ENCODE measurements at regions not wholly inside any gene's neighbourhood (a gene's known extent, or its start where the extent isn't known, plus 50 kb on each side); places are given as distances from the start of the nearest gene placed in this dataset.
A peak's percentile ranks its signal among the peaks of the same experiment; 100 is the strongest.

DNA sequence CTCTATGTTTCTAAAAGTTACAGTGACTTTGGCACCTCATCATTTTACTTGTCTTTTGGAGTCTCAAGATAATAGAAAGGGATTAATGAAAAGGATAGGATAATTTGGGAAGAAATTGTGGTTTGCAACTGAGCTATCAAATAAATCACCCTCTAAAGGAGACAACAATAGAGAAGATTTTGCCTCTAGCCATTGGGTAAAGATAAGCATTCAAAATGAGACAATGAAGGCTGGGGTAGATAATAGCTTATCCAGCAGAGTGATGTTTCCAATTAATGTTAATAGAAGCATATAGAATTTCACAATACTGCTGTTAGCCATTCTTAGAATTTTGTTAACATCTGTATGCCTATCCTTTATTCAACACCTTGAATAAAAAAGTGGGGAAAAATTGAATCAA, 1177.6 kb downstream of the ADGRL3 start:
- DNase-seq (ENCODE audit: low spot score): no peak

- DNase-seq (ENCODE audit: low spot score): no peak
Measured at GRCh38 chr4:62377245-62377644, 1177.1 kb downstream of the ADGRL3 start.

DNA sequence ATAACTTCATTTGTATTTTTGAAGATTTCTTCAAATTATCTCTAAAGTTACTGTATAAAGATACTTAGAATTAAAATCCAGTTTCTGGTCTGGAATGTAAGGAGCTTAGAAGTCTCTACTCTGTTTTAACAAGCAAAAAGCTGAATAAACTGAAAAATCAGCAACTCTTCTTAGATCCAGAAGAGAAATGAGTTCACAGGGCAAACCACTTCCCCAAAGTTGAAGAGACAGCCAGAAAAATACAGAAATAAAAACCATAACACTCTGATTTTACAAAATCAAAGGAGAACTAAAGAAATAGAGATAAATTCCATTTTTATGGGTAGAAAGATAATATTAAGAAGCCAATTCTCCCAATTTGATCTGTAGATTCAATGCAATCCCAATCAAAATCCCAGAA, 1166.8 kb downstream of the ADGRL3 start:
- DNase-seq (ENCODE audit: low spot score): no peak

GRCh38 chr4:62360156-62360545, 1160.0 kb downstream of the ADGRL3 start:
- no peak for DNase-seq (ENCODE audit: low spot score)

- no peak for DNase-seq (ENCODE audit: low spot score)
Measured at GRCh38 chr4:62359441-62360155, 1159.5 kb downstream of the ADGRL3 start.

- no peak for DNase-seq (ENCODE audit: low spot score)
Measured at GRCh38 chr4:62344915-62345314, 1144.8 kb downstream of the ADGRL3 start.

- no peak for DNase-seq (ENCODE audit: low spot score)
Measured at GRCh38 chr4:62344474-62344873, 1144.3 kb downstream of the ADGRL3 start.

GRCh38 chr4:62342346-62342745, 1142.2 kb downstream of the ADGRL3 start:
- no peak for DNase-seq (ENCODE audit: low spot score)

DNA sequence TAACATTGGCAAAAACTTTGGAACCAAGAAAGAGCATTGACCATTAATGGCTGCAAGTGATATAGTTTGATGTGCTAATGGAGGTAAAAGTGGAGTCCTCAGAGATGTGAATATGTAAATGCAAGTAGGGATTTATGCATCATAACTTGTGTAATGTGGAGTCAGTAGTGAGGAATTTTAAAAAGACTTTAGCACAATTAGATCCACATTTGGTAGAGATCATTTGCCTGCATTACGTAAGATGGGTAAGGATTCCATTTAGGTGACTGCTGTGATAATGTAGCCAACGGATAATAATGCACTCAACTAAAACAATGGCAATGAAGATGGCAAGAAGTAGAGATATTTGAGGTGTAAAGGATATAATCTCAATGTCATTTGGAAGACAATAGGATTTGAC, 1128.4 kb downstream of the ADGRL3 start:
- no peak for DNase-seq (ENCODE audit: low spot score)

- DNase-seq (ENCODE audit: low spot score): no peak
Measured at GRCh38 chr4:62327612-62328297, 1127.6 kb downstream of the ADGRL3 start.

GRCh38 chr4:62324215-62324614, 1124.1 kb downstream of the ADGRL3 start:
- DNase-seq (ENCODE audit: low spot score): no peak

DNA sequence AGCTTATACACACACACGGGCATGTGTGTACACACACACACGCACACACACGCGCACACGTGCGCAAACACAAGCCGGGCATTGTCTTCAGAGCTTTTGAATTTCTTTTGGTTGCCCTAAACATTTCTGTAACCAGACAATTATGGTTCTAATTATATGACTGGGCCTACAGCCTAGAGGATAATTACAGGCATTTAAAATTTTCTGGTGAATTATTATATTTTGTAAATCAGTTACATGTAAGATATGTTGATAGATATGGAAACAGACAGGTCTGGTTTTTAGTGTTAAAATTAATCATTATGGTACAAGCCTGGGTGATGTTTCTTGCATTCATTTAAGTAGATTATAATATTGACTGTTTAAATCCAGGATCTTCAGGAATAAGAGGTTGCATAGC, 1120.5 kb downstream of the ADGRL3 start:
- DNase-seq (ENCODE audit: low spot score): peak; percentile 15

- DNase-seq (ENCODE audit: low spot score): no peak
Measured at GRCh38 chr4:62302710-62303109, 1102.6 kb downstream of the ADGRL3 start.

GRCh38 chr4:62301500-62301899, 1101.4 kb downstream of the ADGRL3 start:
- no peak for DNase-seq (ENCODE audit: low spot score)

DNA sequence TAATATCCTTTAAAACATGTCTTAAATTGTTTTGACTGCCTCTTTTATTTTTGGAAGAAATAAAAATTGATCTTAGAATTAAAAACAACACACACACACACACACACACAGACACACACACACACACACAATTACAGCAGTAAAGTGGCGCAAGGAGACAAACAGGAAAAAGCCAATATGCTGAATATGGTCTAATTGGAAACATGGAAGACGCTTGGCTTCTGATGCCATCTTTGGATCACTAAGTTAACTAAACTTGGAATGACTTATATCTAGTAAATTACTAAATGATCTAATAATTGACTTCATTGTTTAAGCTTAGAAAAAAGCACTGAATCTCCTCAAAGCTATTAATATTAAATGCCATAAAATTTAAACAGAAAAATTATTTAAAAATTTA, 1093.4 kb downstream of the ADGRL3 start:
- DNase-seq (ENCODE audit: low spot score): no peak

DNA sequence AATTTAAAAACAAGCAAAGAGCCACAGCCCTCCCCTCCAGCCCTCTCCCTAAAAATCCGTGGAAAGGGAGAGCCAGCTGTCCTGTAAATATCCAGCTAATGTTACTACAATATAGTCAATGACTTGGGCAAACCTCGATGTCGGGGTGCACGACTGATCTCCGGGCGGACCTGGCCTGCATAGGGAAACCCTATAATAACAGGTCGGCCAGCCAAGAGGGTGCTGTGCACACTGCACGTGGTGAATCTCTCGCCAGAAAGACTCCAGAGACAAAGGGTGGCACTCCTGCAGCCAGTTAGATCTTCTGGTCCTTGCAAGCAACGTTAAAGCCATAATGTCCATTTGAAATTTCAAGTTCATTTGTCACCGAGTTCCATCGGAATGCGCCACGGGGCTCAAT, 1092.8 kb downstream of the ADGRL3 start:
- no peak for DNase-seq (ENCODE audit: low spot score)

GRCh38 chr4:62288808-62289541, 1088.8 kb downstream of the ADGRL3 start:
- peak; percentile 76 for DNase-seq (ENCODE audit: low spot score)

GRCh38 chr4:62285026-62285425, 1084.9 kb downstream of the ADGRL3 start:
- DNase-seq (ENCODE audit: low spot score): no peak

DNA sequence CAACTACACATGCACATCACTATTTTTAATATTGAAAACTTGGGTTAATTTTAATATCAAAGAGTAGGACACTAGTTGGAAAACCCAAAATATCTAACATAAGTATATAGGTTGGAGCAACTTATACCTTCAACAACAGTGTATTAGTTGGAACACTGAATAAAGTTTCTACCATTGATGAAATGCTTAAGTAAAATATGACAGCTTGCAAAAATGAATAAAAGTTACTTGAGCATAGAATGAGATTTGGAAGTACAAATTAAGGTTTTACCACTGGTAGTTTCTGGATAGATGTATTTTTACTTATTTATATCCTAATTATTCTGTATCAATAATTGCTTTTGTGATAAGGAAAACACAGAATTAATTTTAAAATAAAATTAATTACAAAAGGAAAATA, 1079.6 kb downstream of the ADGRL3 start:
- no peak for DNase-seq (ENCODE audit: low spot score)

GRCh38 chr4:62275470-62275869, 1075.3 kb downstream of the ADGRL3 start:
- DNase-seq (ENCODE audit: low spot score): no peak

DNA sequence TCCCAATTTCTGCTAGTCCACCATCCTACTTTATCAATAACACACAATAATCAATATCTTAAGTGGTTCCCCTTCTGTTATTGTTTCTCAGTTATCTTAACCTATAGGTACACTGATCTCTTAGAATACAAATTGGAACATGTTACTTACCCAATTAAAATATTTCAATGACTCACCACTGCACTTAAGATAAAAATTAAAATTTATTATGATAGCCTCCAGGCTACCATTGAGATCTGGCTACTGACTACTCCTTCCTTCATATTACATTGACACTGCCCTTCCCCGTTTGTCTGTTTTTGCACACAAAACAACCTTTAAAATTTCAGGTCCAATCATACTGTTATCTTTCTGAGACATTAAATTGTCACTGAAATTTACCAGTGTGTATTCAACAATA, 1074.7 kb downstream of the ADGRL3 start:
- no peak for DNase-seq (ENCODE audit: low spot score)

- DNase-seq (ENCODE audit: low spot score): no peak
Measured at GRCh38 chr4:62271107-62271506, 1071.0 kb downstream of the ADGRL3 start.

DNA sequence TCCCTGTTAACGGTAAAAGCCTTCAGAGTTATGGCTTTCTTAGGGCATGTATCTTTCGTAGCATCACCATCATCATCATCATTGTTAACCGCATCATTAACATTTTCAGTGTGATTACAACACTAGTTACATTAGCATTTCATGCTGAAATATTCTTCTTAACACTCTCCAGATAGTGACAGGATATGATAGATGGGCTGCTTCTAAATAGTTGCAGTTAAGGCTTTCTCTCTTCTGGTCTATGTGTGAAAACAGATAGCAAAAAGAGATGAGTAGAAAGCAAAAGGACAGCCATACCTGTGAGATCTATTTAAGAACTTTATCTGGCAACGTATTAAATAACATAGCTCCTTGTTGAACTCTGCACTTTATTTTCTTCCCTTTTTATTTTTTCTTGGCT, 1069.8 kb downstream of the ADGRL3 start:
- no peak for DNase-seq (ENCODE audit: low spot score)
